ENCODE measurements at regions not wholly inside any gene's neighbourhood (a gene's known extent, or its start where the extent isn't known, plus 50 kb on each side); places are given as distances from the start of the nearest gene placed in this dataset.
"Not testable (repeated sequence)": the region's sequence is repeated elsewhere in the genome, so short reads cannot be mapped to it uniquely, and the experiment has no call there.

DNA sequence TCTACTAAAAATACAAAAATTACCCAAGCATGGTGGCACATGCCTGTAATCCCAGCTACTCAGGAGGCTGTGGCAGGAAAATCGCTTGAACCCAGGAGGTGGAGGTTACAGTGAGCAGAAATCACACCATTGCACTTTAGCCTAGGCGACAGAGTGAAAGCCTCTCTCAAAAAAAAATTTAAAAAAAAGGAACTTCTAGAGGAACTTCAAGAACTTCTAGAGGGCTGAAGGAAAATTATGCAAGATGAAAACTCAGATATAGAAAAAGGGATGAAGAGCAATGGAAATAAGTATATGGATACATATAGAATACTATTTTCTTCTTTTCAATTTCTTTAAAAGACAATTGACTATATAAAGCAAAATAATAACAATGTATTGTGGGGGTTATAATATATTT, 51.2 kb upstream of the PRR5 start:
- FAIRE-seq: no peak

DNA sequence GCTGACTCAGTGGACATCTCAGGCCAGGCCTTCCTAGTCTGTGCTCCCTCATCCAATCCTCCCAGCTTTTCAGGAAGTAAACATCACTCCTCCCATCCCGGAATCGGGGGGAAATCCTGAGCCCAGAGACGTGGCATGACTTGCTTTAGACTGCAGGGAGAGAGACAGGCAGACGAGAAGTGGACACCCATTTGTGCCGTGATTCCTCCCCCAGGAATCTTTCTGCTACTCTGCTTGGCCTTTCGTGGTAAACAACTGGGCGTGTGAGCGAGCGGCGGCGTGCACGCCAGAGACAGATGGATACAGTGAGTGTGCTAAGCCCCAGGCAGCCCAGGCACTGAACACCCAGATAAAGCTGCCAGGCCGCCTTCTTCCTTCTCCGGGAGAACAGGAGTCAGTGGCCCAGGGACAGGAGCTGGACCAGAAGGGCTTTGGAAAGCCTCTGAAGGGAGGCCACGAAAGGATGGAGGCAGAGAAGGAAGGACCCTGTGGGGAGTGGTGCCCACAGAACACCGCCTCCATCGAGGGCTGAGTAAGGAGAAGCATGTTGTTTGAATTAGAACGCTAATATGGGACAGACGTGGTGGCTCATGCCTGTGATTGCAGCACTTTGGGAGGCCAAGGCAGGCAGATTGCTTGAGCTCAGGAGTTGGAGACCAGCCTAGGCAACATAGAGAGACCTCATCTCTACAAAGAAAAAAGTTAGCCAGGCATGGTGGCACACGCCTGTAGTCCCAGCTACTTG, 53.0 kb upstream of the PRR5 start:
- FAIRE-seq: no peak

DNA sequence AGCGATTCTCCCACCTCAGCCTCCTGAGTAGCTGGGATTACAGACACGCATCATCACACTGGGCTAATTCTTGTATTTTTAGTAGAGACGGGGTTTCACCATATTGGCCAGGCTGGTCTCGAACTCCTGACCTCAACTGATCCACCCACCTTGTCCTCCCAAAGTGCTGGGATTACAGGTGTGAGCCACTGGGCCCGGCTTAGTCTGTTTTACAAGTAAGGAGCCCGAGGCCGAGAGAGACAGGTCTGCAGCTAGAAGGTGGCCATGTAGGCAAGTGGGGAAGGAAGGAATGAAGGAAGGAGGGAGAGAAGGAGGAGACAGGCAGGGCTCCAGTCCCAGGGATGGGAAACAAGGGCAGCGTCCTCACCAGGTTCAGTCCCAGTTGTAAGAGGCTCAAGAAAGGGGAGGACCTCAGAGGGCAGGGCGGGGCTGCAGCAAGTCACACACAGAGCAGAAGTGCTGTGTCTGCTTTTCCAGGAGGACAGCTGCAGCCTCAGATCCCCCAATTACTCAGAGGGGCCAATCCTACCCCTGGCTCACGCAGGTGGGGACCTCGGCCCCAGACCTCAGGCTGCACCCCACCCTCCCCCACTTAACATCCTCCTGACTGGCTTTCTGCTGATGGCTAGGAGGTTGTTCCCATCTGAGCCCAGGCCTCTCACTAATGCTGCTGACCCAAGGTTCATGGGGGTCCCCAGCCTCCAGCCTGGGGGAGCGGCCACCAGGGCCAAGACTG, 53.8 kb upstream of the PRR5 start:
- FAIRE-seq: no peak

- FAIRE-seq: no peak
Measured at GRCh38 chr22:44647141-44647540, 54.9 kb upstream of the PRR5 start.

- FAIRE-seq: no peak
Measured at GRCh38 chr22:44646668-44647067, 55.3 kb upstream of the PRR5 start.

GRCh38 chr22:44646141-44646540, 55.9 kb upstream of the PRR5 start:
- FAIRE-seq: no peak

DNA sequence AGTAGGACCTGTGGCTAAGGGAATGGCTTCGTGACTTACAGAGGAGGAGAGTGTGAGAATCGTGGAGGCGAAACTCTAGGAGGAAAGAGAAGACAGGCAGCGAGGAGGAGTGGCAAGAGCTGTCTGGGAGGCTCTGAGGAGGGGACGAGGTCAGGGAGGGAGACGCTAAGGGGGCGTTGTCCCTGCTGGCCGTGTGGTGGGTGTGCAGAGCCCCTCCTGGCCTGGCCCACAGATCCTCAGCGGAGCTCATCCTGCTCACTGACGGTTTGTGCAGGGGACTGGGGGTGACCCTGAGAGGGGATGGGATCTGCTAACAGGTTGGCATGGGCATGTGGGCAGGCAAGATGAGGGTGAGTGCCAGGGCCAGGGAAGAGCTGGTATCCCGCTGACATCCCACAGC, 56.5 kb upstream of the PRR5 start:
- FAIRE-seq: no peak

- no peak for FAIRE-seq
Measured at GRCh38 chr22:44645083-44645482, 56.9 kb upstream of the PRR5 start.

- not testable (repeated sequence) for FAIRE-seq
Measured at GRCh38 chr22:44643526-44644101, 58.4 kb upstream of the PRR5 start.

DNA sequence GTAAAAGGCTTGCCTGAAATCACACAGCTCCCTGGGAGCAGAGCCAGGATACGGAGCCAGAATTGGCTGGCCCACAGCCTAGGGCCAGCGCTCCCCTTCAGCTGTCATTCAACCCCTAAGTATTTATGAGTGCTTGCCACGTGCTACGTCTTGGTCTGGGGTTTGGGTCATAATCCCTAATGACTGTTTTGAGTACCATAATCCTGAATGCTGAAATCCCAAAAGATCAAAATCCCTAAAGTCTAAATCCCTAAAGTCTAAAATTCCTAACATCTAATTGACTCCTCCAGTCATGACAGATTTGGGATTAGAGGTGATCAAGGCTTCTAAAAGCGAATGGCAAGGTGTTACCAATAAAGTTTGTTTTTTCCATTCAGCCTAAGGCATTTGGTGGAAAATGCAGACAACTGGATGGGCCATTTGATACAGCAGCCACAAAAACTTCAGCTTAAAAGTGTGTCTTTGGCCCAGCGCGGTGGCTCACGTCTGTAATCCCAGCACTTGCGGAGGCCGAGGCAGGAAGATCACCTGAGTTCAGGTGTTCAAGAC, 59.8 kb upstream of the PRR5 start:
- FAIRE-seq: no peak

DNA sequence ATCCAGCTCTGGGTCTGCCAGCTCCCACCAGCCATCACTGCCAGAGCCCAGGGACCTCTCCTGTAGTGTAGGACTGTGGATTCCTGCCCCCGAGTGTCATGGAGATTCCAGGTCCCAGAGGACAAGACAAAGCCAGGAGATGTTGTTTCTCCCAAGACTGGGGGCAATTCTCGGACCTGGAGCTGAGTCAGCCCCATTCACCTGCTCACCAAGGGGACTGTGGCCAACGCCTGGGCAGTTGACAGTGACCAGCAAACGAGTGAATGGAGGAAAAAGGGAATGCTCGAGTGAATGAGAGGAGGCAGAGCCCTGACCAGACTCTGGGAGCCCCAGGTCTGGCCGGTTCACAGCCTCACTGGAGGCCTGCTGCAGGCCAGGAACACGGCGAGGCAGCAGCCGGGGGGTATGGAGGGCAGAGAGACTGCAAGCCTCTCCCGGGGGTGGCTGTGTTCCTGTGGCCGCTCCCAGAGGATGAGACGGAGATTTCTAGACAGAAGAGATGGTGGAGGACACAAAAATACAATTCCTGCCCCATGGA, 61.3 kb upstream of the PRR5 start:
- no peak for FAIRE-seq

- FAIRE-seq: no peak
Measured at GRCh38 chr22:44639891-44640617, 62.0 kb upstream of the PRR5 start.

GRCh38 chr22:44638971-44639760, 62.8 kb upstream of the PRR5 start:
- no peak for FAIRE-seq

DNA sequence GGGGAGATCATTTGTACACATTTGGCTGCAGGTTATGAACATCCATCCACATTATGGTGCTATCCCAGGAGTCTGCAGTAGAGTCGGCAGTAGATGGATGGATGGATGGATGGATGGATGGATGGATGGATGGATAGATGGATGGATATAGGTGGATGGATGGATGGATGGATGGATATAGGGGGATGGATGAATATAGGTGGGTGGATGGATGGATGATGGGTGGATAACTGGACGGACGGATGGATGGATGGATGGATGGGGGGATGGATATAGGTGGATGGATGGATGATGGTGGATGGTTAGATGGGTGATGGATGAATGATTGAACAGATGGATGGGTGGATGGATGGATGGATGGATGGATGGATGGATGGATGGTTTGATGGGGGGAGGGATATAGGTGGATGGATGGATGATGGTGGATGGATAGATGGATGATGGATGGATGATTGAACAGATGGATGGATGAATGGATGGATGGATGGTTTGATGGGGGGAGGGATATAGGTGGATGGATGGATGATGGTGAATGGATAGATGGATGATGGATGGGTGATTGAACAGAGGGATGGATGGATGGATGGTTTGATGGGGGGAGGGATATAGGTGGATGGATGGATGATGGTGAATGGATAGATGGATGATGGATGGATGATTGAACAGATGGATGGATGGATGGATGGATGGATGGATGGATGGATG, 65.3 kb upstream of the PRR5 start:
- FAIRE-seq: not testable (repeated sequence)

DNA sequence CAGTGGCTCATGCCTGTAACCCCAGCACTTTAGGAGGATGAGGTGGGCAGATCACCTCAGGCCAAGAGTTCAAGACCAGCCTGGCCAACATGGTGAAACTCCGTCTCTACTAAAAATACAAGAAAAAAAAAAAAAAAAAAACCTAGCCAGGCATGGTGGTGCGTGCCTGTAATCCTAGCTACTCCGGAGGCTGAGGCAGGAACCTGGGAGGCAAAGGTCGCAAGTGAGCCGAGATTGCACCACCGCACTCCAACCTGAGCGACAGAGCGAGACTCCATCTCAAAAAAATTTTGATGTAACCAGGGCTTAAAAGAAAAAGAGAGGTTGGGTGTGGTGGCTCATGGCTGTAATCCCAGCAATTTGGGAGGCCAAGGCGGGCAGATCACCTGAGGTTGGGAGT, 66.4 kb upstream of the PRR5 start:
- not testable (repeated sequence) for FAIRE-seq

DNA sequence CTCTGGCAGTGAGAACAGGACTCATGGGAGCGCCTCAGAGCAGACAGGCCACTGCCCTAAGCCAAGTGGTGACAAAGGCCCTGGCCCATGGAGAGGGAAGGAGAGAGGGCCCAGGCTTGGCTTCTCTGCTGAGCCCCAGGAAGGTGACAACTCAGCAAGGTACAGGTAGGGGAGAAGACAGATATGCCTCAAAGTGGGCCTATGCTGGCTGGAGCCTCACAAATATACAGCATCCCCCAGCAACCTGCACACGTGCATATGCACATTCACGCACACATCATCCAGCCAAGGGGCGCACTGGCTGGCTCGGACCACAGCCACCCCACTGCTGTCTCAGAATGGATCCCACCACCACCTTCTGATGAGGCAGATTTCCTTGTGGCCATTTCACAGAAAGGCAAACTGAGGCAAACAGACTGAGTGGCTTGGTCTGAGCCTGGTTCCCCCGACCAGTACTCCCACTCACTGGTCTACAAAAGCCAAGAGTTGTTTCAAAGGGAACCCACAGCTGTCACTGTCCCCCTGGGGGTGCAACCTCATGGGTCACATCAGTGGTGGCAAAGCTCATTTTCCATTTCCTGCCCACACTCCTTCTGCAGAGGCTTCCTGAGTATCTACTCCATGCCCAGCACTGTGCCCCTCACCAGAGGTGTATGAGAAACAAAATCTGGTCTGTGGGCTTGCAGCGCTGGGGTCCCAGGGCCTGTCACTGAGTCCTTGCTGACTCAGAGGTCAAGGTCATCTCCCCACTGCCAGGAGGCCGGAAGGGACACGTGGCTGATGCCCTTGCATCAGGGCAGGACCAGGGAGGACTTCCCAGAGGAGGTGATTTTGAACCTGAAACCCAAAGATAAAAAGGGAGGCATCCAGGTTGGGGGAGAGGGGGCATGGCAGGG, 67.3 kb upstream of the PRR5 start:
- FAIRE-seq: no peak

GRCh38 chr22:44633647-44634046, 68.4 kb upstream of the PRR5 start:
- FAIRE-seq: no peak

- no peak for FAIRE-seq
Measured at GRCh38 chr22:44632541-44633396, 69.2 kb upstream of the PRR5 start.

DNA sequence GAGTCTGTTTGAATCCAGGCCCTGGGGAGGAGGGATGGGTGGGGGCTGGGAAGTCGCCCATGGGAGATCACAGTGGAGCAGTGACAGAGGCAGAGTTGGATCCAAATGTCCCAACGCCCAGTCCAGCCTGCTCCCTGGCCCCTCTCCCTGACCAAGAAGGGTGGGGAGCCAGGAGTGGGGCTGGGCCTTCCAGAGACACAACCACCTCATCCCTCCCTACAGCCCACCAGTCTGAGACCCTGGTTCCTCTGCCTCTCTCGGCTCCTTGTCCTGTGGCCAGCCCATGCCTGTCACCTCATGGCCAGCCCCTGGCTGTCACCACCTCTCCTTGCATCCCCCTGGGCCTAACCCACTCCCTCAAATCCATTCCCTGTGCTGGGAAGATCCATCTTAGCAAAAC, 71.2 kb upstream of the PRR5 start:
- no peak for FAIRE-seq
